Vagina (tissue), 2 donors: ENCODE measurements at regions not wholly inside any gene's neighbourhood (a gene's known extent, or its start where the extent isn't known, plus 50 kb on each side); places are given as distances from the start of the nearest gene placed in this dataset.

Experiments used
- POLR2A ChIP-seq, 2 donors: fragments of 450-650 bp; IDR thresholded peaks; one replicate each; pipeline ENCODE4 v1.6.1; 2017; ENCODE audit warnings: antibody characterized with exemption in 2 of 2, mild to moderate bottlenecking in 2 of 2, moderate library complexity in 2 of 2
- POLR2AphosphoS5 ChIP-seq, 2 donors: sonication (generic); formaldehyde crosslinking; IDR thresholded peaks; one replicate each; pipeline ENCODE4 v1.9.0; 2017; ENCODE audit warnings: antibody characterized with exemption in 2 of 2, mild to moderate bottlenecking in 2 of 2, low read depth in 1 of 2; ENCODE audit not compliant: insufficient read depth in 1 of 2
- TF ChIP-seq, protein P1 (sequence below), 3 experiments: fragments of 450-650 bp in 2 of 3; fragments of 200-600 bp in 1 of 3; sonication (generic) in 1 of 3; IDR thresholded peaks; one replicate each; pipeline ENCODE4 v1.5.1; 2017 to 2019; ENCODE audit warnings: antibody characterized with exemption in 3 of 3, mild to moderate bottlenecking in 2 of 3, moderate library complexity in 2 of 3

DNA sequence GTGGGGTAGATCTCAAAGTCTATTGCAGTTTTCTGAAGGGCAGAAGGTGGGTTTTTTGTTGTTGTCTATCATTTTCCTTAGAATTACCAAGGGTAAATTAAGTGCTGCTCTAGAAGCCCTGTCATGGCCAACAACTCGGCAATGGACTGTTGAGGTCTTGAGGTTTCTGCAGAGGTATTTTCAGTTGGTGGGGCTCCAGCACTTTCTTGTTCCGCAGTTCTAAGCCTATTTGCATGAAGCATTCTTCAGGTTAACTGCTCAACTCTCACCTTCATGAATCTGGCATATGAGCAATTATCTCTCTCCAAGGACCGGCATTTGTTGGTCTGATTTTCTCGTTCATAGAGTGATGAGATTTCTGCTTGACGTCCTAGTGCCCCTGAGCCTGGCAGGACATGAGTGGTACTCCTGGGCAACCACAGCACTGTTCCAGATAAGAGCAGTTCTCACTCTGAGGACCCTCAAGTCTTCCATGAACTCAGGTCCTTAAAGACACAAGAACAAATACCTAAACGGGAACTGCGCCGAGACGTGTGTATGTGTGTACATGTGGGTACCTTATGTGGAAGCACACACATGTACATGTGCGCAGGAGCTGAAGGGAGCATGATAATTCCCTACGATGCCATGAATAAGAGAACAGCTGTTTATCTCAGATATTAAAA is 544.5 kb downstream of the CSNK1G3 start:
- TF ChIP-seq, protein P1, sequence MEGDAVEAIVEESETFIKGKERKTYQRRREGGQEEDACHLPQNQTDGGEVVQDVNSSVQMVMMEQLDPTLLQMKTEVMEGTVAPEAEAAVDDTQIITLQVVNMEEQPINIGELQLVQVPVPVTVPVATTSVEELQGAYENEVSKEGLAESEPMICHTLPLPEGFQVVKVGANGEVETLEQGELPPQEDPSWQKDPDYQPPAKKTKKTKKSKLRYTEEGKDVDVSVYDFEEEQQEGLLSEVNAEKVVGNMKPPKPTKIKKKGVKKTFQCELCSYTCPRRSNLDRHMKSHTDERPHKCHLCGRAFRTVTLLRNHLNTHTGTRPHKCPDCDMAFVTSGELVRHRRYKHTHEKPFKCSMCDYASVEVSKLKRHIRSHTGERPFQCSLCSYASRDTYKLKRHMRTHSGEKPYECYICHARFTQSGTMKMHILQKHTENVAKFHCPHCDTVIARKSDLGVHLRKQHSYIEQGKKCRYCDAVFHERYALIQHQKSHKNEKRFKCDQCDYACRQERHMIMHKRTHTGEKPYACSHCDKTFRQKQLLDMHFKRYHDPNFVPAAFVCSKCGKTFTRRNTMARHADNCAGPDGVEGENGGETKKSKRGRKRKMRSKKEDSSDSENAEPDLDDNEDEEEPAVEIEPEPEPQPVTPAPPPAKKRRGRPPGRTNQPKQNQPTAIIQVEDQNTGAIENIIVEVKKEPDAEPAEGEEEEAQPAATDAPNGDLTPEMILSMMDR (IDR thresholded peaks at IDR 0.05), result no peak
- TF ChIP-seq POLR2AphosphoS5 (IDR thresholded peaks at IDR 0.05; ENCODE audit: insufficient read depth in 1 of 2, low read depth in 1 of 2) (no peak), POLR2A (IDR thresholded peaks at IDR 0.05) (no peak)
